Panc1 (cell line): ENCODE measurements at regions not wholly inside any gene's neighbourhood (a gene's known extent, or its start where the extent isn't known, plus 50 kb on each side); places are given as distances from the start of the nearest gene placed in this dataset.

Source experiments
- ATAC-seq: fragments of 200-7000 bp; cut with Tn5 transposase; 2 replicates; pipeline ENCODE4 v1.9.1; 2020; ENCODE audit warnings: mild to moderate bottlenecking, moderate library complexity
- BruUV-seq: library from RNA; stranded (reverse); fragments of 400-500 nt; replicated peaks from 2 replicates; lab custom pipeline; 2021; lab: Mats Ljungman, UMichigan
- CTCF ChIA-PET: fragments of 300-600 bp; sonication (Branson Sonifier 250); formaldehyde crosslinking; loops from one replicate; lab custom pipeline; 2022; ENCODE audit warnings: antibody characterized with exemption; lab: Charles Lee
- POLR2A ChIA-PET: fragments of 300-600 bp; sonication (Branson Sonifier 250); formaldehyde crosslinking; loops from one replicate; lab custom pipeline; 2022; ENCODE audit warnings: antibody characterized with exemption; lab: Charles Lee
- DNase-seq: peaks from one replicate; pipeline ENCODE4 v3.0.0-alpha.2; 2010; ENCODE audit warnings: low read depth, low spot score
- H3K27ac ChIP-seq: 2 replicates; pipeline ENCODE4 v1.5.1; 2011; ENCODE audit warnings: mild to moderate bottlenecking, low read length, inconsistent platforms
- H3K27me3 ChIP-seq: fragments of 200-500 bp; sonication (Bioruptor generic); 2 replicates; pipeline ENCODE4 v1.6.0; 2014; ENCODE audit warnings: low read length, inconsistent platforms; ENCODE audit not compliant: control insufficient read depth, insufficient read depth
- H3K36me3 ChIP-seq: fragments of 200-500 bp; sonication (Bioruptor generic); 2 replicates; pipeline ENCODE4 v1.5.1; 2014; ENCODE audit warnings: inconsistent platforms, mild to moderate bottlenecking, low read length, moderate library complexity; ENCODE audit not compliant: control insufficient read depth, insufficient read depth
- H3K4me1 ChIP-seq: 2 replicates; pipeline ENCODE4 v1.5.1; 2011; ENCODE audit warnings: inconsistent platforms, mild to moderate bottlenecking, low read length, moderate library complexity; ENCODE audit not compliant: control insufficient read depth, insufficient read depth
- H3K4me3 ChIP-seq, 2 experiments: 2 replicates each; pipeline ENCODE4 v1.5.1; 2011 to 2012; ENCODE audit warnings: low read depth in 2 of 2, low read length in 2 of 2, mild to moderate bottlenecking in 2 of 2, inconsistent platforms in 1 of 2, moderate library complexity in 1 of 2
- H3K9me3 ChIP-seq: fragments of 200-500 bp; sonication (Bioruptor generic); 2 replicates; pipeline ENCODE4 v1.5.1; 2014; ENCODE audit warnings: low read depth, mild to moderate bottlenecking, inconsistent platforms, low read length, moderate library complexity; ENCODE audit not compliant: control insufficient read depth, insufficient read depth
- POLR2AphosphoS5 ChIP-seq: IDR thresholded peaks from 2 replicates; pipeline ENCODE4 v1.6.1; 2012; ENCODE audit warnings: mild to moderate bottlenecking, low read depth, low read length, moderate library complexity
- SIN3A ChIP-seq: IDR thresholded peaks from 2 replicates; pipeline ENCODE4 v1.6.1; 2012; ENCODE audit warnings: low read depth, mild to moderate bottlenecking, low read length, moderate library complexity, borderline replicate concordance; ENCODE audit not compliant: insufficient read depth
- TCF7L2 ChIP-seq: IDR thresholded peaks from 2 replicates; pipeline ENCODE4 v1.6.1; 2011; ENCODE audit warnings: mild to moderate bottlenecking, low read depth, low read length, inconsistent platforms
- in situ Hi-C: cut with HindIII; loops from 2 replicates; pipeline ENCODE4 v1.10.0; 2016; ENCODE audit warnings: low sequenced_read_pairs, low pct_unique_long_range_greater_than_20kb
- intact Hi-C: fragments of 100-400 bp; cut with micrococcal nuclease; formaldehyde crosslinking; loops from one replicate; pipeline ENCODE4 v1.10.0; 2022; ENCODE audit not compliant: unreplicated experiment
- TF ChIP-seq, protein P1 (sequence below): fragments of 450-650 bp; IDR thresholded peaks from 2 replicates; pipeline ENCODE4 v1.5.1; 2017; ENCODE audit warnings: mild to moderate bottlenecking
- TF ChIP-seq, protein P2 (sequence below), 2 experiments: IDR thresholded peaks; 2 replicates each; pipeline ENCODE4 v1.6.1; 2011 to 2012; ENCODE audit warnings: low read depth in 2 of 2, control low read depth in 1 of 2, low read length in 1 of 2, mild to moderate bottlenecking in 1 of 2, moderate library complexity in 1 of 2; ENCODE audit not compliant: insufficient read depth in 1 of 2

DNA sequence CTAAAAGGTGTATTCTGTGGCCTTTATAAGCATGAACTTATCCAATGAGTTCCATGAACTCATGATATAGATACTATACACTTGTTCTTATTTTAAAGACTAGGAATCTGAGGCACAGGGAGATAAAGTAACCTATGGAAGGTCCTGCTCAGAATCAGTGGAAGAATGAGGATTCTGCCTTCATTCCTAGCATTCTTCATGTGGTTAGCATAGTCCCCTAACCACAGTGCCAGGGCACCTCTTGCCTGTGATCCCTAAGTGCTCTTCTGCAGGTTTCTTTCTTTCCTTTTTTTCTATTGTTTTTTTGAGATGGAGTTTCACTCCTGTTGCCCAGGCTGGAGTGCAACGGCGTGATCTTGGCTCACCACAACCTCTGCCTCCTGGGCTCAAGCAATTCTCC lies 174.1 kb downstream of the C9orf152 start:
- Histone ChIP-seq H3K4me1 (no peaks in the 10 kb centered on the region), H3K27me3 (no peaks in the 10 kb centered on the region), H3K27ac (no peak overlapping the region), H3K9me3 (no peaks in the 10 kb centered on the region), H3K4me3 (no peak overlapping the region), H3K36me3 (no peaks in the 10 kb centered on the region)
- BruUV-seq = no TSS peak
- in situ Hi-C loops (no loop called here), intact Hi-C loops (no loop called here)
- TF ChIP-seq, protein P1, sequence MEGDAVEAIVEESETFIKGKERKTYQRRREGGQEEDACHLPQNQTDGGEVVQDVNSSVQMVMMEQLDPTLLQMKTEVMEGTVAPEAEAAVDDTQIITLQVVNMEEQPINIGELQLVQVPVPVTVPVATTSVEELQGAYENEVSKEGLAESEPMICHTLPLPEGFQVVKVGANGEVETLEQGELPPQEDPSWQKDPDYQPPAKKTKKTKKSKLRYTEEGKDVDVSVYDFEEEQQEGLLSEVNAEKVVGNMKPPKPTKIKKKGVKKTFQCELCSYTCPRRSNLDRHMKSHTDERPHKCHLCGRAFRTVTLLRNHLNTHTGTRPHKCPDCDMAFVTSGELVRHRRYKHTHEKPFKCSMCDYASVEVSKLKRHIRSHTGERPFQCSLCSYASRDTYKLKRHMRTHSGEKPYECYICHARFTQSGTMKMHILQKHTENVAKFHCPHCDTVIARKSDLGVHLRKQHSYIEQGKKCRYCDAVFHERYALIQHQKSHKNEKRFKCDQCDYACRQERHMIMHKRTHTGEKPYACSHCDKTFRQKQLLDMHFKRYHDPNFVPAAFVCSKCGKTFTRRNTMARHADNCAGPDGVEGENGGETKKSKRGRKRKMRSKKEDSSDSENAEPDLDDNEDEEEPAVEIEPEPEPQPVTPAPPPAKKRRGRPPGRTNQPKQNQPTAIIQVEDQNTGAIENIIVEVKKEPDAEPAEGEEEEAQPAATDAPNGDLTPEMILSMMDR = no peak
- TF ChIP-seq SIN3A (no peak), POLR2AphosphoS5 (no peak), TCF7L2 (no peak)
- TF ChIP-seq, protein P2, sequence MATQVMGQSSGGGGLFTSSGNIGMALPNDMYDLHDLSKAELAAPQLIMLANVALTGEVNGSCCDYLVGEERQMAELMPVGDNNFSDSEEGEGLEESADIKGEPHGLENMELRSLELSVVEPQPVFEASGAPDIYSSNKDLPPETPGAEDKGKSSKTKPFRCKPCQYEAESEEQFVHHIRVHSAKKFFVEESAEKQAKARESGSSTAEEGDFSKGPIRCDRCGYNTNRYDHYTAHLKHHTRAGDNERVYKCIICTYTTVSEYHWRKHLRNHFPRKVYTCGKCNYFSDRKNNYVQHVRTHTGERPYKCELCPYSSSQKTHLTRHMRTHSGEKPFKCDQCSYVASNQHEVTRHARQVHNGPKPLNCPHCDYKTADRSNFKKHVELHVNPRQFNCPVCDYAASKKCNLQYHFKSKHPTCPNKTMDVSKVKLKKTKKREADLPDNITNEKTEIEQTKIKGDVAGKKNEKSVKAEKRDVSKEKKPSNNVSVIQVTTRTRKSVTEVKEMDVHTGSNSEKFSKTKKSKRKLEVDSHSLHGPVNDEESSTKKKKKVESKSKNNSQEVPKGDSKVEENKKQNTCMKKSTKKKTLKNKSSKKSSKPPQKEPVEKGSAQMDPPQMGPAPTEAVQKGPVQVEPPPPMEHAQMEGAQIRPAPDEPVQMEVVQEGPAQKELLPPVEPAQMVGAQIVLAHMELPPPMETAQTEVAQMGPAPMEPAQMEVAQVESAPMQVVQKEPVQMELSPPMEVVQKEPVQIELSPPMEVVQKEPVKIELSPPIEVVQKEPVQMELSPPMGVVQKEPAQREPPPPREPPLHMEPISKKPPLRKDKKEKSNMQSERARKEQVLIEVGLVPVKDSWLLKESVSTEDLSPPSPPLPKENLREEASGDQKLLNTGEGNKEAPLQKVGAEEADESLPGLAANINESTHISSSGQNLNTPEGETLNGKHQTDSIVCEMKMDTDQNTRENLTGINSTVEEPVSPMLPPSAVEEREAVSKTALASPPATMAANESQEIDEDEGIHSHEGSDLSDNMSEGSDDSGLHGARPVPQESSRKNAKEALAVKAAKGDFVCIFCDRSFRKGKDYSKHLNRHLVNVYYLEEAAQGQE (IDR thresholded peaks at IDR 0.05; ENCODE audit: insufficient read depth in 1 of 2, low read depth in 2 of 2, low read length in 1 of 2) = no peak
- ChIA-PET POLR2A (no interaction called here), CTCF (no interaction called here)
- no peak for DNase-seq
- no peak for ATAC-seq

DNA sequence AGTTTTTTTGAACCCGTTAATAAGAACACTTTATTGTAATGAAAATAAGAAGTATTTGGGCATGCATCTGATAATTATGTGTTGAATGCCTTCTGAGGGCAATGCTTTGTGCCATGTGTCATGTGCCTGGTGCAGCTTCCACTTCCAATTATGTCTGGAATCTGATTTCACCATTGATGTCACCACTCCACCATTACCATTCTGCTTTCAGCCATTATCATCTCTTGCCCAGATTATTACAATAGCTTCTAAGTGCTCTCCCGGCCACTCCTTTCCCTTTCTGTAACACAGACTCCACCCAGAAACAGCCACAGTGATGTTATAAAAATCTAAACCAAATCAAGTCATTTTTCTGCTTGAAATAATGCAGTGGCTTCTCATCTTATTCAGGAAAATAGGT lies 171.7 kb downstream of the C9orf152 start:
- DNase-seq (no peak), ATAC-seq (no peak)
- CTCF ChIA-PET = no interaction called here
- no TSS peak for BruUV-seq
- POLR2A ChIA-PET = interaction anchor here (0.6 kb wide), 1 partner anchor 11 kb away, joined by 10 read pairs; no protein-coding TSS in a partner anchor
- Histone ChIP-seq H3K9me3 (no peaks in the 10 kb centered on the region), H3K27ac (no peak overlapping the region), H3K4me3 (no peak overlapping the region), H3K4me1 (no peaks in the 10 kb centered on the region), H3K36me3 (no peaks in the 10 kb centered on the region), H3K27me3 (no peaks in the 10 kb centered on the region)
- TF ChIP-seq SIN3A = no peak
- TF ChIP-seq TCF7L2 = no peak
- TF ChIP-seq, protein P1 = no peak
- no peak for TF ChIP-seq POLR2AphosphoS5
- TF ChIP-seq, protein P2 (IDR thresholded peaks at IDR 0.05; ENCODE audit: insufficient read depth in 1 of 2, low read depth in 2 of 2, low read length in 1 of 2) = no peak
- in situ Hi-C loops = no loop called here
- intact Hi-C loops = no loop called here
